NB4 (cell line): ENCODE measurements at regions not wholly inside any gene's neighbourhood (a gene's known extent, or its start where the extent isn't known, plus 50 kb on each side); places are given as distances from the start of the nearest gene placed in this dataset.

Experiments
- CTCF ChIP-seq: IDR thresholded peaks from one replicate; pipeline ENCODE4 v1.5.1; 2012; ENCODE audit warnings: low read depth, low read length
- MAX ChIP-seq: IDR thresholded peaks from 2 replicates; pipeline ENCODE4 v1.6.1; 2011; ENCODE audit warnings: low read depth, low read length
- MYC ChIP-seq: IDR thresholded peaks from 2 replicates; pipeline ENCODE4 v1.6.1; 2011; ENCODE audit warnings: low read depth, low read length
- POLR2A ChIP-seq: IDR thresholded peaks from 2 replicates; pipeline ENCODE4 v1.6.1; 2011; ENCODE audit warnings: mild to moderate bottlenecking; ENCODE audit not compliant: insufficient read length; ENCODE audit errors: extremely low read depth

GRCh38 chr4:102165584-102165983, 179.7 kb downstream of the SLC39A8 start:
- TF ChIP-seq CTCF: no peak
- no peak for TF ChIP-seq MYC
- TF ChIP-seq POLR2A: no peak
- no peak for TF ChIP-seq MAX
